Inferior parietal cortex (tissue), 1 donor: ENCODE measurements at regions not wholly inside any gene's neighbourhood (a gene's known extent, or its start where the extent isn't known, plus 50 kb on each side); places are given as distances from the start of the nearest gene placed in this dataset.

Experiments
- DNase-seq: peaks from one replicate; pipeline ENCODE4 v3.0.0-alpha.2; 2016; ENCODE audit errors: extremely low spot score

DNA sequence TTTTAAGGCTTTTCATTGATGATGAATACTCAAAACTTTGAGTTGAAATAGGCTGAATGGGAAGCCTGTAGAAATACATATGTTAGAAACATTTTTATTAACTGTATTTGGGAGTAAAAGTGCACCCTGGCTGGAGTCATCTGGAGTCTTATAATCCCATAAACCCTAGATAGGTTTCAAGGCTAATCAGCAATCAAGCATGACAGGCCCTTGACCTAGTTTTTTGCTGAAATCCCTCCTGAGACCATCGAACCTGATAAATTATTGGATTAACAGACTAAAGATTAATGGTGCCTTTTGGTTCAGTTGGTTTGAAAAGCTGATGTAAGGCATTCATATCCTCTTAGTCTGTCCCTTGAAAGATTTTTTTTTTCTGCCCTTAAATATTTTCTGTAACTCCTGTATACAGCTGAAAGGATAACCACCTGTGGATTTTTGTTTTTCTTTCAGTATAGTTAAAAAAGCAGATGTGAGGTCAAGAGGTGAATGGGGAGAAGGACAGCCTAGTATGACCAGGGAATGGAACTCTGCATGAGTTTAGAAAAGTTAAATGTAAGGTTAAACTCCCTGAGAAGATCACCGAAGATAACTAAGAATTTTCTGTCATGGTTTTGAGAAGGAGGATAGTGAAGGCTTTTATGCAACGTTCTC lies 69.4 kb upstream of the STXBP5L start:
- DNase-seq = no peak

DNA sequence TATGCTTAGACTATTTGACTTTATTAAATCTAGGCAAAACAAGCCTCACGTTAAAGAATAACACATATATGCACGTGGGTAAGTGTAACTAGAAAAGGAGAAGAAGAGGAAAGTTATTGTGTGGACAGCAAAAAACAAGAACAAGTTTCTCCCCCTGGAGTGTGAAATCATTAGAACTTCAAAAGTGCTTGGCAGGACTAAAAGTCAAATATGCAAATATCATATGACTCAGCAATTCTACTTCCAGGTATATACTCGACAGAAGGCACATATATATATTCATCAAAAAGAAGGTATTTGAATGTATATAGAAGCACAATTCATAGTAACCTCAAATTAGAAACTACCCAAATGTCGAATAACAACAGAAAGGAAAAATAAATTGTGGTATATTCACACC lies 68.9 kb upstream of the STXBP5L start:
- DNase-seq = no peak

GRCh38 chr3:120841264-120841663 lies 66.7 kb upstream of the STXBP5L start:
- DNase-seq = no peak

- no peak for DNase-seq
These were observed 61.9 kb upstream of the STXBP5L start for GRCh38 chr3:120846073-120846472.

- no peak for DNase-seq
These were observed 59.5 kb upstream of the STXBP5L start for GRCh38 chr3:120848503-120848902.

DNA sequence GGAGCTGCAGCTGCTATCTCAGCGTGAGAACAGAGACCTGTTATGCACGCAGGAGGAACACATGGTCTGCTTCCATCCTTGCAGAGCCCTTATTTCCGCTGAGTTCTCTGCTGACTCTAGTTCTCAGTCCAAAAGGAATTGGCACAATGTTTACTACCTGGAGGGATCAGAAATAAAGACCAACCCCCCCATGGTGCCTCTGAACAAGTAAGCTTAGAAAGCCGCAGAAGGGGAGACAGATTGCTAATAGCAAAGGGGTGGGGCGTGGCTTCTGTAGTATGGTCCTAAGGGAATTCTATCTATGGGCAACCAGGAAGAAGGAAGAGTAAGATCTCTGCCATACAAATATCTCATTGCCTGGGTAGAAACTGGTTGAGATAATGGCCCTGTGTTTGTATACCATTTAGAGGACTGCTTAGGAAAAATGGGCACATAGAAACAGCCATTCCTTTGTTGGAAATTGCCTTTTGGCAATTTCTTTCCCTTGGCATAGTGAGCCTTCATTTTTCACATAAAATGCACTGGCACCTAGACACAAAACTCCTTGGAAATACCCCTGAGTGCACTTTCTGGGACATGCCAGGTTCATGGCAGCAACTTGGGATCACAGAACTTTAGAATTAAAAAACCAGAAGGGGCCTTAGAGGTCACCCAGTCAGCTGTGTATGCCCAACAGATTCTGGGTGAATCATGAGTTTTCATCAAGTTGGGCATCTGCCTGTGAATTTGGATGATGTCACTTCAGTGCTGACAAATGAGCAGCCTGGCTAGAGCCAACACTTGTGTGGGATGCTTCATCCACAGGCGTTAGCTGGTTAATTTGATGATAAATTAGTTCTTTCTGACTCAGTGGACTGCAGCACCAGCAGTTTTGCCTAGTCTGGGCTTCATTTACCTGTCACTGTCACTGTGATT lies 57.4 kb upstream of the STXBP5L start:
- DNase-seq = no peak

DNA sequence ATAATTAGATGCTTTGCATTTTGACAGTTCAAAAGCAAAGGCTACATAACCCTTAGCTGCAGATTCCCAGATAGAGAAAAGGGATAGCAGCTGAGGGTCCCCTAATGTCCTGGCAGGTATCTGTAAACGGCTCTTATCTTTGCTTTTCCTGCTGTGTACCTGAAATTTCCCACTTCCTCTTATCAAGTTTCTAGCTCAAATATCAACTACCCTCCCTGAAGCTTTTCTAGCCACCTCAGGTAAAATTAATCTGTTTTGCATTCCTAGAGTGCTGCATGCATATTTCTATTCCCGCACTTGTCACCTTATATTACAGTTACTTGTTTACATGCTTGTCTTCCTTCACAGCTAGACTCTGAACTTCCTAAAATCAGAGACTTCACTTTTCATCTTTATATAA lies 55.6 kb upstream of the STXBP5L start:
- DNase-seq = no peak

- no peak for DNase-seq
These were observed 54.6 kb upstream of the STXBP5L start for GRCh38 chr3:120853416-120853815.

DNA sequence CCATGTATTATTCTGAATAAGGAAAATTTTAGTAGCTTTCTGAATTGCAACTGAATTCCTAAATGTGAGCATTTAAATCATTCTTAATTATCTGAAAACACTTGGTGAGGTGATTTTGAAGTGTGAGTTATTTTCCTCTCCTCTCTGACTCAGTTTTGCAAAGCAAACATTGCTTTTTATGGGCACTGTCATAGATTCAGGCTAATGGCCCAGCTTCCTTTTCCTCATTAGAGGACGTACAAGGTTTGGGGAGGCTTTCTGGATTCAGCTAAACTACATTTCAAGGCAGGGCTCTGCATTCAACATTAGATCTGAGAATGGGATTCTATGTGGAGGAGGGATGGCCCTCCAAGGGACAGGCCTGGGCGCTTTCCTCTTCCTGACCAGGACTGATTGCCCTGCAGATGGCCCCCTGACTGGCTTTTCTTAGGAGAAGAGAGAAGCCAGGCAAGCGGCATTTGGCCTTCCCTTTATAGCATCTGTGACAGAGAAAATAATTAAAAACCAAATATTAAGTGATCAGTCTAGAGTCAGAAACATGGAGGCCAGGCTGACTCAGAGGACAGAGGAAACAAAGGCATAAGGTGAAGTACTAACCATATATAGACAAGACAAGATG lies 53.0 kb upstream of the STXBP5L start:
- DNase-seq = peak; percentile 8

DNA sequence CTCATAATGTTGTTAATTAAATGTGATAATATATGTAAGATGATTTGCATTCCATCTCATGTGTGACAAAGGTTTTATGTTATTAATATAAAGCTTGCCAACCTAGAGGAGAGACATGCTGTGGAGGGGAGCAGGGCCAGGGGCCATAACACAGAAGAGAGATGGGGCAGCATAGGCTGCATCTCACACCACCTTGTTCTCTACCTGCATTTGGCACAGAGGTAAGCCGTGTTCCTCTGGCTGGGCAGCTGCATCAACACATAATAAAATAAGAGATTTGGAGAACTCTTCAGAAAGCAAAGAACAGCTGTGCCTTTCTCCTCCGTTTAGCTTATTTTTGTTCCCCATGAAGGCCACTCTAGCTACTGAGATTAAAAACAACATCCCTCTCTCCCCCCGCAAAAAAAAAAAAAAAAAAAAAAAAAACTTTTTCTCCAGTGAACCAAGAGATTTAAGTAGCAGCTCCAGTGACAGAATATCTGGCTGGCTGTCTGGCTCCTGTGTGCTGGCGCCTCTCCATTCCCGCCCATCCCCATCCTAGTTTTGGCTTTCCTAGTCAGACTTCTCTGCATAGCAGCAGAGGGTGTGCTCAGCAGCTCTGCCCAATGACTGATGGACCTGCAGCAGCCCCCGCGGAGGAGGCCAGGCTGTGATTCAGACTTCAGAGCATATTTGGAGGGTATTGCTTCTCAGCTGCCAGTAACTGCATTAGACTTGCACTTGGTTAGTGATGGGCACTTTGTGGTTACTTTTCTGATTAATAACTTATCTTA lies 52.2 kb upstream of the STXBP5L start:
- peak; percentile 59 for DNase-seq
